GM10266 (cell line): ENCODE measurements at regions not wholly inside any gene's neighbourhood (a gene's known extent, or its start where the extent isn't known, plus 50 kb on each side); places are given as distances from the start of the nearest gene placed in this dataset.

Source experiments
- DNase-seq: peaks from one replicate; pipeline ENCODE4 v3.0.0; 2012; ENCODE audit errors: extremely low spot score
- CTCF ChIP-seq: IDR thresholded peaks from 2 replicates; pipeline ENCODE4 v1.5.1; 2012; ENCODE audit warnings: mild to moderate bottlenecking, low read depth; ENCODE audit not compliant: control insufficient read depth, insufficient read depth; ENCODE audit errors: missing control alignments

- no peak for TF ChIP-seq CTCF
- DNase-seq: no peak
Observed at GRCh38 chr7:13778967-13779366, 210.5 kb downstream of the ETV1 start.

- no peak for DNase-seq
- no peak for TF ChIP-seq CTCF
Observed at GRCh38 chr7:13790611-13791010, 198.9 kb downstream of the ETV1 start.

GRCh38 chr7:13792208-13792607 is 197.3 kb downstream of the ETV1 start:
- TF ChIP-seq CTCF: no peak
- no peak for DNase-seq

- DNase-seq: no peak
- no peak for TF ChIP-seq CTCF
Observed at GRCh38 chr7:13793926-13794325, 195.5 kb downstream of the ETV1 start.

- DNase-seq: no peak
- TF ChIP-seq CTCF: no peak
Observed at GRCh38 chr7:13794581-13794980, 194.9 kb downstream of the ETV1 start.

- no peak for DNase-seq
- no peak for TF ChIP-seq CTCF
Observed at GRCh38 chr7:13797545-13797944, 191.9 kb downstream of the ETV1 start.

GRCh38 chr7:13800694-13801448 is 188.6 kb downstream of the ETV1 start:
- DNase-seq: no peak
- TF ChIP-seq CTCF: no peak
